ENCODE measurements at regions not wholly inside any gene's neighbourhood (a gene's known extent, or its start where the extent isn't known, plus 50 kb on each side); places are given as distances from the start of the nearest gene placed in this dataset.

DNA sequence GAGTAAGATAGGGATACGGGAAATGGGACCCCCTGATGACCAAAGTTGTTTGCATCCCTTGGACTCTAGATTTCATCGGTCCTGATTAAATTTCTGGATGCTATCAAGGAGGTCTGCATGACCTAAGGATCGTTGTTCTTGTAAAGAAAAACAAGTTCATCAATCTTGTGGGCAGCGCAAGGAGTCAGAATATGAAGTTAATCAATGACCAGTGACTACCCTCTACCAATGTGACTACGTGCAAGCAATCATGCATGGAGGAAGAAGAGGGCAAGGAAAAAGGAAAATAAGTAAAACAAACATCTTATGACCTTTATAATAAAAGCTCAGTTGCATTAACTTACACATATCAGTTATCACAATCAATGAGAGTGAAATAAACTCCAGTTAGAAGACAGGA lies 139.7 kb downstream of the RTP4 start:
- dilution Hi-C loops (cut with MboI; ENCODE audit: extremely low pct_ligation_motif_present, low sequenced_read_pairs), result no loop called here
- POLR2A ChIA-PET, result no interaction called here

More for the DNA sequence above, 139.7 kb downstream of the RTP4 start:
- Histone ChIP-seq H3K4me1 (ENCODE audit: control insufficient read depth, extremely low read depth, insufficient read depth, low read length) (no peaks in the 10 kb centered on the region), H3K4me3 (replicated peaks in 1 of 3; ENCODE audit: insufficient read depth in 1 of 3, low read depth in 1 of 3, low read length in 3 of 3) (no peak overlapping the region), H3K9ac (replicated peaks; ENCODE audit: extremely low read depth, insufficient read depth, low read length) (no peak overlapping the region), H3K36me3 (ENCODE audit: control insufficient read depth in 2 of 2, extremely low read depth in 1 of 2, insufficient read depth in 2 of 2, low read length in 2 of 2) (no peaks in the 10 kb centered on the region), H3K9me3 (replicated peaks; ENCODE audit: control insufficient read depth, insufficient read depth, low read length) (no peaks in the 10 kb centered on the region), H3K9me1 (replicated peaks; ENCODE audit: control insufficient read depth, extremely low read depth, insufficient read depth, low read length) (no peaks in the 10 kb centered on the region), H4K20me1 (replicated peaks; ENCODE audit: control insufficient read depth, extremely low read depth, insufficient read depth, low read length) (no peaks in the 10 kb centered on the region), H3K4me2 (ENCODE audit: insufficient read depth, low read length) (no peak overlapping the region), H2AFZ (ENCODE audit: low read depth, low read length) (no peak overlapping the region), H3K27me3 (ENCODE audit: control insufficient read depth in 2 of 2, insufficient read depth in 2 of 2, low read length in 2 of 2) (no peaks in the 10 kb centered on the region), H3K27ac (ENCODE audit: insufficient read depth, low read depth, low read length) (no peak overlapping the region), H3K79me2 (ENCODE audit: control insufficient read depth, insufficient read depth, low read length) (no peaks in the 10 kb centered on the region)
- BruUV-seq (replicated peaks), result no TSS peak
- DNase-seq (ENCODE audit: low read depth, low spot score), result no peak
- CTCF ChIA-PET, result no interaction called here
- FAIRE-seq, result no peak
- intact Hi-C loops (cut with micrococcal nuclease), result no loop called here
- TF ChIP-seq JUN (IDR thresholded peaks at IDR 0.05; ENCODE audit: borderline replicate concordance, insufficient read depth, insufficient read length, low read depth) (no peak), EZH2 (IDR thresholded peaks at IDR 0.05; ENCODE audit: borderline replicate concordance, low read depth, low read length, severe bottlenecking) (no peak), POLR2AphosphoS5 (IDR thresholded peaks at IDR 0.05; ENCODE audit: insufficient read depth, low read depth, low read length) (no peak), FOS (IDR thresholded peaks at IDR 0.05; ENCODE audit: borderline replicate concordance, insufficient read depth, low read length) (no peak), MYC (IDR thresholded peaks at IDR 0.05; ENCODE audit: low read depth, low read length) (no peak), POLR2A (IDR thresholded peaks at IDR 0.05; ENCODE audit: low read depth, low read length) (no peak), GATA2 (IDR thresholded peaks at IDR 0.05; ENCODE audit: insufficient read depth, insufficient read length, low read depth, low read length) (no peak)
- TF ChIP-seq, protein P1, sequence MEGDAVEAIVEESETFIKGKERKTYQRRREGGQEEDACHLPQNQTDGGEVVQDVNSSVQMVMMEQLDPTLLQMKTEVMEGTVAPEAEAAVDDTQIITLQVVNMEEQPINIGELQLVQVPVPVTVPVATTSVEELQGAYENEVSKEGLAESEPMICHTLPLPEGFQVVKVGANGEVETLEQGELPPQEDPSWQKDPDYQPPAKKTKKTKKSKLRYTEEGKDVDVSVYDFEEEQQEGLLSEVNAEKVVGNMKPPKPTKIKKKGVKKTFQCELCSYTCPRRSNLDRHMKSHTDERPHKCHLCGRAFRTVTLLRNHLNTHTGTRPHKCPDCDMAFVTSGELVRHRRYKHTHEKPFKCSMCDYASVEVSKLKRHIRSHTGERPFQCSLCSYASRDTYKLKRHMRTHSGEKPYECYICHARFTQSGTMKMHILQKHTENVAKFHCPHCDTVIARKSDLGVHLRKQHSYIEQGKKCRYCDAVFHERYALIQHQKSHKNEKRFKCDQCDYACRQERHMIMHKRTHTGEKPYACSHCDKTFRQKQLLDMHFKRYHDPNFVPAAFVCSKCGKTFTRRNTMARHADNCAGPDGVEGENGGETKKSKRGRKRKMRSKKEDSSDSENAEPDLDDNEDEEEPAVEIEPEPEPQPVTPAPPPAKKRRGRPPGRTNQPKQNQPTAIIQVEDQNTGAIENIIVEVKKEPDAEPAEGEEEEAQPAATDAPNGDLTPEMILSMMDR (IDR thresholded peaks at IDR 0.05; ENCODE audit: extremely low read depth in 1 of 2, insufficient read depth in 1 of 2, low read depth in 1 of 2, low read length in 2 of 2), result no peak
- TF ChIP-seq, protein P2, sequence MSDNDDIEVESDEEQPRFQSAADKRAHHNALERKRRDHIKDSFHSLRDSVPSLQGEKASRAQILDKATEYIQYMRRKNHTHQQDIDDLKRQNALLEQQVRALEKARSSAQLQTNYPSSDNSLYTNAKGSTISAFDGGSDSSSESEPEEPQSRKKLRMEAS (IDR thresholded peaks at IDR 0.05; ENCODE audit: insufficient read depth, insufficient read length), result no peak
